Tongue (tissue), 1 donor: ENCODE measurements at regions not wholly inside any gene's neighbourhood (a gene's known extent, or its start where the extent isn't known, plus 50 kb on each side); places are given as distances from the start of the nearest gene placed in this dataset.
A peak's percentile ranks its signal among the peaks of the same experiment; 100 is the strongest.

Experiments used
- DNase-seq: peaks from one replicate; pipeline ENCODE4 v3.0.0-alpha.2; 2015

- no peak for DNase-seq
Observed at GRCh38 chr6:15993716-15994228, 135.1 kb upstream of the MYLIP start.

- no peak for DNase-seq
Observed at GRCh38 chr6:15990179-15990578, 138.7 kb upstream of the MYLIP start.

- no peak for DNase-seq
Observed at GRCh38 chr6:15989397-15989796, 139.5 kb upstream of the MYLIP start.

- DNase-seq = peak; percentile 21
Observed at GRCh38 chr6:15987569-15987968, 141.3 kb upstream of the MYLIP start.

- no peak for DNase-seq
Observed at GRCh38 chr6:15986027-15986629, 142.8 kb upstream of the MYLIP start.

- DNase-seq = no peak
Observed at GRCh38 chr6:15985379-15985959, 143.4 kb upstream of the MYLIP start.

- no peak for DNase-seq
Observed at GRCh38 chr6:15981956-15982355, 146.9 kb upstream of the MYLIP start.

GRCh38 chr6:15980801-15981200 lies 148.1 kb upstream of the MYLIP start:
- DNase-seq = peak; percentile 31

- DNase-seq = no peak
Observed at GRCh38 chr6:15978426-15978825, 150.5 kb upstream of the MYLIP start.

GRCh38 chr6:15977050-15977449 lies 151.8 kb upstream of the MYLIP start:
- no peak for DNase-seq

- peak; percentile 81 for DNase-seq
Observed at GRCh38 chr6:15974817-15975216, 154.1 kb upstream of the MYLIP start.

GRCh38 chr6:15970517-15970916 lies 158.4 kb upstream of the MYLIP start:
- no peak for DNase-seq

GRCh38 chr6:15969236-15969778 lies 159.6 kb upstream of the MYLIP start:
- DNase-seq = no peak

- no peak for DNase-seq
Observed at GRCh38 chr6:15968519-15968918, 160.4 kb upstream of the MYLIP start.

GRCh38 chr6:15966000-15966520 lies 162.8 kb upstream of the MYLIP start:
- peak; percentile 71 for DNase-seq

GRCh38 chr6:15962449-15962764 lies 166.5 kb upstream of the MYLIP start:
- DNase-seq = no peak

- no peak for DNase-seq
Observed at GRCh38 chr6:15961635-15962448, 167.0 kb upstream of the MYLIP start.

- no peak for DNase-seq
Observed at GRCh38 chr6:15960740-15961634, 167.9 kb upstream of the MYLIP start.

GRCh38 chr6:15957655-15958169 lies 171.2 kb upstream of the MYLIP start:
- DNase-seq = no peak

GRCh38 chr6:15956205-15957106 lies 172.4 kb upstream of the MYLIP start:
- peak; percentile 23 for DNase-seq

- DNase-seq = no peak
Observed at GRCh38 chr6:15955484-15955883, 173.4 kb upstream of the MYLIP start.
